ENCODE measurements at regions not wholly inside any gene's neighbourhood (a gene's known extent, or its start where the extent isn't known, plus 50 kb on each side); places are given as distances from the start of the nearest gene placed in this dataset.

DNA sequence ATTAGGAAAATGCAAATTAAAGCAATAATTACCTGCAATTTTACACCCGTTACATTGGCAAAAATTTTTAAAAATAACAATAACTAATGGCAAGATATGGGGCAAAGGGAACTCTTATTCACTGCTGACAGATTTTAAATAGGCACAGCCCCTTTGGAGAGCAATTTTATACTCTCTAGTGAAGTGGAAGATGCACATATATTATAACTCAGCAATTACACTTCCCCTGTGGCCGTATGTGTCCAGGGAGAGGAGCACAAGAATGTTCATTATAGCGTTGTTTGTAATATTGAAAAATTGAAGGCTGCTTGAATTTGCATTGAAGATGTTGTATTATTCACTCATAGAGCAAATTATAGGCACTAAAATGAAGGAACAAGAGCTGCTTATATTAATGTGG is 488.3 kb upstream of the ATXN7L3B start:
- Histone ChIP-seq H3F3A (ENCODE audit: low read depth) (no peaks in the 10 kb centered on the region), H3K9me2 (replicated peaks; ENCODE audit: low read depth, low read length) (no peaks in the 10 kb centered on the region), H3K36me3 (ENCODE audit: insufficient read depth, low read length) (no peaks in the 10 kb centered on the region), H3K27me3 (ENCODE audit: insufficient read depth, low read length, poor library complexity, severe bottlenecking) (no peaks in the 10 kb centered on the region), H3K9ac (ENCODE audit: low read depth, low read length, poor library complexity, severe bottlenecking) (no peak overlapping the region), H3K4me3 (ENCODE audit: low read length, poor library complexity, severe bottlenecking) (no peak overlapping the region), H3K4me1 (ENCODE audit: insufficient read depth, low read length, poor library complexity, severe bottlenecking) (no peaks in the 10 kb centered on the region), H2AFZ (ENCODE audit: low read length) (no peak overlapping the region), H3K79me2 (ENCODE audit: insufficient read depth, low read length) (no peaks in the 10 kb centered on the region), H3K9me3 (ENCODE audit: insufficient read depth, low read depth, low read length) (no peaks in the 10 kb centered on the region), H4K20me1 (ENCODE audit: insufficient read depth, low read length, poor library complexity, severe bottlenecking) (no peaks in the 10 kb centered on the region), H3K4me2 (ENCODE audit: low read depth, low read length, poor library complexity, severe bottlenecking) (no peak overlapping the region)
- TF ChIP-seq EZH2phosphoT487 (IDR thresholded peaks at IDR 0.05; ENCODE audit: borderline replicate concordance) (no peak), CTCF (conservative IDR thresholded peaks at IDR 0.05; ENCODE audit: low read length) (no peak)

DNA sequence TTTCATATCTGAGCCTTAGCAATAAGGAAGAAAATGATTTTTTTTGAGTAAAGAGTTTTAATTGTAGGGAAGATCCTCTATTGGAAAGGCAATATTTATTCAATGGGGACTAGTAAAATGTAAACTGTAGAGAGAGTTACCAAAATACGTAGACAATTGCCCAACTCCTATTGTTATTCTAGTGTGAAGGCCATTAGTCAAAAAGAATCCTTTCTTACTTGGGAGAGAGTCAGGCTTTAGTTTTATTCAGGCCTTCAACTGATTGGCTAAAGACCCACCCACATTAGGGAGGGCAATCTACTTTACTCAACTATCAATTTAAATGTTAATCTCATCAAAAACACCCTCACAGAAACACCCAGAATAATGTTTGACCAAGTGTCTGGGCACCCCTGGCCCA is 485.8 kb upstream of the ATXN7L3B start:
- TF ChIP-seq EZH2phosphoT487 (IDR thresholded peaks at IDR 0.05; ENCODE audit: borderline replicate concordance), result no peak
- TF ChIP-seq CTCF (conservative IDR thresholded peaks at IDR 0.05; ENCODE audit: low read length), result no peak
- H3K79me2 ChIP-seq (ENCODE audit: insufficient read depth, low read length), result no peaks in the 10 kb centered on the region

GRCh38 chr12:74066476-74066875 is 471.2 kb upstream of the ATXN7L3B start:
- Histone ChIP-seq H2AFZ (ENCODE audit: low read length) (no peak overlapping the region), H3K9me3 (ENCODE audit: insufficient read depth, low read depth, low read length) (0 out of 2 replicates have a peak, but pooled peaks cover 3% of the 10 kb centered on the region), H3F3A (ENCODE audit: low read depth) (no peaks in the 10 kb centered on the region), H3K79me2 (ENCODE audit: insufficient read depth, low read length) (no peaks in the 10 kb centered on the region), H3K4me1 (ENCODE audit: insufficient read depth, low read length, poor library complexity, severe bottlenecking) (no peaks in the 10 kb centered on the region), H3K27me3 (ENCODE audit: insufficient read depth, low read length, poor library complexity, severe bottlenecking) (no peaks in the 10 kb centered on the region), H3K4me3 (ENCODE audit: low read length, poor library complexity, severe bottlenecking) (no peak overlapping the region), H3K36me3 (ENCODE audit: insufficient read depth, low read length) (no peaks in the 10 kb centered on the region), H3K9ac (ENCODE audit: low read depth, low read length, poor library complexity, severe bottlenecking) (no peak overlapping the region), H3K9me2 (replicated peaks; ENCODE audit: low read depth, low read length) (no peaks in the 10 kb centered on the region), H3K4me2 (ENCODE audit: low read depth, low read length, poor library complexity, severe bottlenecking) (no peak overlapping the region), H4K20me1 (ENCODE audit: insufficient read depth, low read length, poor library complexity, severe bottlenecking) (no peaks in the 10 kb centered on the region)
- TF ChIP-seq EZH2phosphoT487 (IDR thresholded peaks at IDR 0.05; ENCODE audit: borderline replicate concordance) (no peak), CTCF (conservative IDR thresholded peaks at IDR 0.05; ENCODE audit: low read length) (no peak)

More for the DNA sequence above, 485.8 kb upstream of the ATXN7L3B start:
- Histone ChIP-seq H3K4me1 (ENCODE audit: insufficient read depth, low read length, poor library complexity, severe bottlenecking) (no peaks in the 10 kb centered on the region), H3K36me3 (ENCODE audit: insufficient read depth, low read length) (no peaks in the 10 kb centered on the region), H3K9me3 (ENCODE audit: insufficient read depth, low read depth, low read length) (no peaks in the 10 kb centered on the region), H3K4me2 (ENCODE audit: low read depth, low read length, poor library complexity, severe bottlenecking) (no peak overlapping the region), H3K27me3 (ENCODE audit: insufficient read depth, low read length, poor library complexity, severe bottlenecking) (no peaks in the 10 kb centered on the region), H2AFZ (ENCODE audit: low read length) (no peak overlapping the region), H3F3A (ENCODE audit: low read depth) (no peaks in the 10 kb centered on the region), H3K9ac (ENCODE audit: low read depth, low read length, poor library complexity, severe bottlenecking) (no peak overlapping the region), H3K4me3 (ENCODE audit: low read length, poor library complexity, severe bottlenecking) (no peak overlapping the region), H3K9me2 (replicated peaks; ENCODE audit: low read depth, low read length) (no peaks in the 10 kb centered on the region), H4K20me1 (ENCODE audit: insufficient read depth, low read length, poor library complexity, severe bottlenecking) (no peaks in the 10 kb centered on the region)

Measured in Loucy (cell line).